H9 (cell line): ENCODE measurements at regions not wholly inside any gene's neighbourhood (a gene's known extent, or its start where the extent isn't known, plus 50 kb on each side); places are given as distances from the start of the nearest gene placed in this dataset.

ENCODE experiments used
- DNase-seq: peaks from one replicate; pipeline ENCODE4 v3.0.0-alpha.2; 2017
- H2AFZ ChIP-seq: one replicate; pipeline ENCODE4 v1.6.1; 2013; ENCODE audit warnings: mild to moderate bottlenecking, low read length, control low read depth, moderate library complexity
- H2AK5ac ChIP-seq: 2 replicates; pipeline ENCODE4 v1.6.1; 2013; ENCODE audit warnings: low read length, control low read depth, mixed read lengths; ENCODE audit not compliant: insufficient read length
- H2BK120ac ChIP-seq: one replicate; pipeline ENCODE4 v1.6.1; 2013; ENCODE audit warnings: low read depth, mild to moderate bottlenecking, low read length, control low read depth, inconsistent platforms; ENCODE audit not compliant: poor library complexity, severe bottlenecking
- H2BK12ac ChIP-seq: 2 replicates; pipeline ENCODE4 v1.6.1; 2013; ENCODE audit warnings: low read length, control low read depth, mixed read lengths, low read depth; ENCODE audit not compliant: insufficient read length
- H2BK15ac ChIP-seq: 2 replicates; pipeline ENCODE4 v1.6.1; 2013; ENCODE audit warnings: low read depth, low read length, control low read depth
- H2BK20ac ChIP-seq: one replicate; pipeline ENCODE4 v1.6.1; 2013; ENCODE audit warnings: low read depth, mild to moderate bottlenecking, low read length, control low read depth, inconsistent platforms; ENCODE audit not compliant: poor library complexity, severe bottlenecking
- H2BK5ac ChIP-seq: 2 replicates; pipeline ENCODE4 v1.6.1; 2013; ENCODE audit warnings: low read length, control low read depth, mixed read lengths; ENCODE audit not compliant: insufficient read length
- H3K14ac ChIP-seq: 2 replicates; pipeline ENCODE4 v1.6.1; 2013; ENCODE audit warnings: low read length, control low read depth; ENCODE audit not compliant: insufficient read depth
- H3K18ac ChIP-seq: 2 replicates; pipeline ENCODE4 v1.6.1; 2013; ENCODE audit warnings: low read depth, mild to moderate bottlenecking, mixed read lengths, low read length, control low read depth; ENCODE audit not compliant: insufficient read length
- H3K23ac ChIP-seq: 2 replicates; pipeline ENCODE4 v1.6.1; 2013; ENCODE audit warnings: low read length, control low read depth, mixed read lengths, low read depth; ENCODE audit not compliant: insufficient read length
- H3K23me2 ChIP-seq: 2 replicates; pipeline ENCODE4 v1.6.1; 2013; ENCODE audit warnings: low read depth, mild to moderate bottlenecking, mixed read lengths, low read length, control low read depth; ENCODE audit not compliant: insufficient read length, poor library complexity, severe bottlenecking
- H3K27ac ChIP-seq: 2 replicates; pipeline ENCODE4 v1.5.1; 2013; ENCODE audit warnings: low read length, control low read depth, mixed read lengths, low read depth; ENCODE audit not compliant: insufficient read length
- H3K27me3 ChIP-seq: 2 replicates; pipeline ENCODE4 v1.6.1; 2013; ENCODE audit warnings: low read length, control low read depth, inconsistent platforms; ENCODE audit not compliant: insufficient read depth
- H3K4ac ChIP-seq: 2 replicates; pipeline ENCODE4 v1.6.1; 2013; ENCODE audit warnings: low read depth, mild to moderate bottlenecking, control low read depth, inconsistent platforms, low read length, moderate library complexity
- H3K4me1 ChIP-seq: 2 replicates; pipeline ENCODE4 v1.6.1; 2013; ENCODE audit warnings: low read length, control low read depth, inconsistent platforms; ENCODE audit not compliant: insufficient read depth
- H3K4me2 ChIP-seq: 2 replicates; pipeline ENCODE4 v1.6.1; 2013; ENCODE audit warnings: low read length, control low read depth, mixed read lengths; ENCODE audit not compliant: insufficient read length, insufficient read depth
- H3K56ac ChIP-seq: 2 replicates; pipeline ENCODE4 v1.6.1; 2013; ENCODE audit warnings: low read depth, mild to moderate bottlenecking, mixed read lengths, low read length, control low read depth; ENCODE audit not compliant: insufficient read length
- H3K79me1 ChIP-seq: 2 replicates; pipeline ENCODE4 v1.6.1; 2013; ENCODE audit warnings: low read depth, mild to moderate bottlenecking, moderate library complexity, low read length, control low read depth, inconsistent platforms; ENCODE audit not compliant: insufficient read depth, poor library complexity, severe bottlenecking
- H3K79me2 ChIP-seq: 2 replicates; pipeline ENCODE4 v1.6.1; 2013; ENCODE audit warnings: low read length, control low read depth, inconsistent platforms; ENCODE audit not compliant: insufficient read depth
- H3K9ac ChIP-seq: 2 replicates; pipeline ENCODE4 v1.6.1; 2013; ENCODE audit warnings: low read length, control low read depth, mixed read lengths; ENCODE audit not compliant: insufficient read length; ENCODE audit errors: extremely low read depth
- H3K9me3 ChIP-seq: one replicate; pipeline ENCODE4 v1.6.1; 2013; ENCODE audit warnings: low read depth, low read length, inconsistent platforms; ENCODE audit not compliant: control insufficient read depth
- H3T11ph ChIP-seq: one replicate; pipeline ENCODE4 v1.6.1; 2013; ENCODE audit warnings: mild to moderate bottlenecking, low read length, control low read depth, inconsistent platforms
- H4K20me1 ChIP-seq: one replicate; pipeline ENCODE4 v1.6.1; 2013; ENCODE audit not compliant: control insufficient read depth, insufficient read length, insufficient read depth
- H4K5ac ChIP-seq: 2 replicates; pipeline ENCODE4 v1.6.1; 2013; ENCODE audit warnings: low read depth, mild to moderate bottlenecking, mixed read lengths, low read length, control low read depth; ENCODE audit not compliant: insufficient read length
- H4K8ac ChIP-seq: replicated peaks from 2 replicates; pipeline ENCODE4 v1.6.1; 2013; ENCODE audit warnings: low read length, control low read depth, mixed read lengths, low read depth; ENCODE audit not compliant: insufficient read length
- H4K91ac ChIP-seq: 2 replicates; pipeline ENCODE4 v1.6.1; 2013; ENCODE audit warnings: low read depth, mild to moderate bottlenecking, moderate library complexity, mixed read lengths, low read length, control low read depth; ENCODE audit not compliant: insufficient read length
- H3K27ac Mint-ChIP-seq, 3 experiments: 2 replicates in 2 of 3; 3 replicates in 1 of 3; pipeline ENCODE4 v1.8.0; 2020 to 2021; ENCODE audit warnings: mixed read lengths in 3 of 3, mild to moderate bottlenecking in 1 of 3, moderate library complexity in 1 of 3
- H3K27me3 Mint-ChIP-seq: 2 replicates; pipeline ENCODE4 v1.8.0; 2021; ENCODE audit warnings: low read depth, mild to moderate bottlenecking, moderate library complexity, mixed read lengths
- H3K36me3 Mint-ChIP-seq, 3 experiments: 2 replicates in 2 of 3; 3 replicates in 1 of 3; pipeline ENCODE4 v1.8.0; 2020 to 2021; ENCODE audit warnings: low read depth in 3 of 3, mixed read lengths in 3 of 3; ENCODE audit not compliant: insufficient read depth in 1 of 3
- H3K4me1 Mint-ChIP-seq, 2 experiments: 2 replicates each; pipeline ENCODE4 v1.8.0; 2020; ENCODE audit warnings: mixed read lengths in 2 of 2
- H3K4me3 Mint-ChIP-seq, 2 experiments: 2 replicates in 1 of 2; 3 replicates in 1 of 2; pipeline ENCODE4 v1.8.0; 2020 to 2021; ENCODE audit warnings: mild to moderate bottlenecking in 2 of 2, mixed read lengths in 2 of 2, moderate library complexity in 1 of 2
- H3K9me3 Mint-ChIP-seq, 2 experiments: 2 replicates in 1 of 2; 3 replicates in 1 of 2; pipeline ENCODE4 v1.8.0; 2020; ENCODE audit warnings: mild to moderate bottlenecking in 2 of 2, mixed read lengths in 2 of 2, moderate library complexity in 1 of 2
- WGBS: extraction: QIAGEN DNeasy Blood & Tissue Kit; methylation state at CpG from one replicate; pipeline ENCODE4 v1.1.7; 2013; ENCODE audit warnings: missing lambda C conversion rate, low lambda C conversion rate, mixed read lengths; ENCODE audit not compliant: insufficient read length; ENCODE audit errors: extremely low coverage; 5-methylcytosine and 5-hydroxymethylcytosine counted together
- TF ChIP-seq, protein P1 (sequence below): fragments of 200-600 bp; sonication (generic); conservative IDR thresholded peaks from 3 replicates; pipeline ENCODE4 v1.8.0; 2021; ENCODE audit warnings: antibody characterized with exemption, mild to moderate bottlenecking

DNA sequence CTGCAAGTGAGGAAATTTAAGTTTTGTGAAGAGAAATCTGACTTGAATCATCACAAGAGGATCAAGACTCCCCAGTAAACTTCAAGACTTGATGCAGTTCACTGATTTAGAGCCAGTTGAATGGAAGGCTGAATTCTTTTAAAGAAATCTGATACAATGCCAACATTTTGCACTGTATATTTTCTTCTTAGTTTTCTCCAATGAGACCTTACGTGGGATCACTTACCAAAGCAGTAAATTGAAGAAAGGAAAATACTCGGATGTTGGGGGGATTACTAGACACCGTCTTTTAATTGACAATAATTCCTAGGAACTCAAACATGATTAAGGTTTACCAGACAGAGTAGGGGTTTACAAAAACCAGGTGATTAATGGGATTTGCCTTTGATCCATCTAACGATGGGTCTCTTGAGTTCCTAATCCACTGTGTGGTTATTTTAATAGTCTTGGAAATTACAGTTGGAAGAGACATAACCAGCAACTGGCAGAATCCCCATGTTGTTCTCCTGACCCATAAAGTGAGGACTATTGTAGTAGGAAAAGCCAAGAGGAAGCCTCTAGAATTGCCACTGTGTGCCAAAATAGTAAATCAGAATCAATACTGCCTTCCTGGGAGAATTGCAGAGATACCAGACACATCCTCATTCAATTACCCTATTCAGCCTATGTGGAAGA lies 354.5 kb downstream of the PID1 start:
- Histone ChIP-seq H2BK120ac (no peak overlapping the region), H3K23me2 (no peaks in the 10 kb centered on the region), H3K9me3 (no peaks in the 10 kb centered on the region), H3K27me3 (no peaks in the 10 kb centered on the region), H3K18ac (no peak overlapping the region), H3K4ac (no peak overlapping the region), H2AK5ac (no peak overlapping the region), H2BK20ac (no peak overlapping the region), H3K79me1 (no peaks in the 10 kb centered on the region), H3K27ac (no peak overlapping the region), H3K79me2 (no peaks in the 10 kb centered on the region), H2BK5ac (no peak overlapping the region), H2BK12ac (no peak overlapping the region), H4K8ac (no peak overlapping the region), H3K4me1 (no peaks in the 10 kb centered on the region), H4K5ac (no peak overlapping the region), H2AFZ (no peak overlapping the region), H4K91ac (no peak overlapping the region), H3K14ac (no peak overlapping the region), H3K9ac (no peak overlapping the region), H3T11ph (no peak overlapping the region), H4K20me1 (no peaks in the 10 kb centered on the region), H3K56ac (no peak overlapping the region), H3K23ac (no peak overlapping the region), H2BK15ac (no peak overlapping the region), H3K4me2 (no peak overlapping the region)
- Mint-ChIP-seq H3K9me3 (no peaks in the 10 kb centered on the region; a peak in 1 of 5 replicates), H3K27me3 (no peaks in the 10 kb centered on the region), H3K27ac (no peak overlapping the region), H3K4me3 (no peak overlapping the region), H3K36me3 (no peaks in the 10 kb centered on the region; a peak in 1 of 7 replicates), H3K4me1 (no peaks in the 10 kb centered on the region)
- WGBS = no CpG with 5 or more reads among the region's 4 CpGs
- TF ChIP-seq, protein P1, sequence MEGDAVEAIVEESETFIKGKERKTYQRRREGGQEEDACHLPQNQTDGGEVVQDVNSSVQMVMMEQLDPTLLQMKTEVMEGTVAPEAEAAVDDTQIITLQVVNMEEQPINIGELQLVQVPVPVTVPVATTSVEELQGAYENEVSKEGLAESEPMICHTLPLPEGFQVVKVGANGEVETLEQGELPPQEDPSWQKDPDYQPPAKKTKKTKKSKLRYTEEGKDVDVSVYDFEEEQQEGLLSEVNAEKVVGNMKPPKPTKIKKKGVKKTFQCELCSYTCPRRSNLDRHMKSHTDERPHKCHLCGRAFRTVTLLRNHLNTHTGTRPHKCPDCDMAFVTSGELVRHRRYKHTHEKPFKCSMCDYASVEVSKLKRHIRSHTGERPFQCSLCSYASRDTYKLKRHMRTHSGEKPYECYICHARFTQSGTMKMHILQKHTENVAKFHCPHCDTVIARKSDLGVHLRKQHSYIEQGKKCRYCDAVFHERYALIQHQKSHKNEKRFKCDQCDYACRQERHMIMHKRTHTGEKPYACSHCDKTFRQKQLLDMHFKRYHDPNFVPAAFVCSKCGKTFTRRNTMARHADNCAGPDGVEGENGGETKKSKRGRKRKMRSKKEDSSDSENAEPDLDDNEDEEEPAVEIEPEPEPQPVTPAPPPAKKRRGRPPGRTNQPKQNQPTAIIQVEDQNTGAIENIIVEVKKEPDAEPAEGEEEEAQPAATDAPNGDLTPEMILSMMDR = no peak
- DNase-seq = no peak
